ENCODE measurements at regions not wholly inside any gene's neighbourhood (a gene's known extent, or its start where the extent isn't known, plus 50 kb on each side); places are given as distances from the start of the nearest gene placed in this dataset.

DNA sequence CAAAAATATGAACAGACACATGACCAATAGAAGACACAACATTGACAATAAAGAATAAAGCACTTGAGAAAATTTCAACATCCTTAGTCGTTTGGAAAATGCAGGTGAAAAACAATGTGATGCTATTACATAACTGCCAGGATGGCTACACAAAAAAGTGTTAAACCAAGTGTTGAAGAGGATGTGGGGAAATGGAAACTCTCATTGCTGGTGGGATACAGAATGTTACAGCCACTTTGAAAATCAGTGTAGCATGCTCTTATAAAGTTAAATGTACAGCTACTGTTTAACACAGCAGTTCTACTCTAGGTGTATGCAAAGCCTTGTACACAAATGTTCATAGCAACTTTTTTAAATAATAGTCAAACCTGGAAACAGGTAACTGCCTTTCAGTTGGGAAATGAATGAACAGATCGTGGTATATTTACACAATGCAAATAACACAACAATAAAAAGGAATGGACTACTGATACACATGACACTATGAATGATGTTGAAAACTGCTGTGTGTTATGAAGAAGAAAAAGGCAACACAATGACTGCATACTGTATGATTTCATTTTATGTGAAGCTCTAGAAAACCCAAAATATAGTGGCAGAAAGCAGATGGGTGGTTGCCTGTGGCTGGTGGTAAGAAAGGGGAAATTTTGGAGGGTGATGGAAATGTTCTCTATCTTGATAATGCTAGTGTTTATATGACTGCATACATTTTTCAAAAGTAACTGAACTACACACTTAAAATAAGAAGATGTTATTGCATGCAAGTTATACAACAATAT, 102.2 kb upstream of the VIPR2 start:
- DNase-seq (no peak), ATAC-seq (no peak)
- H3K9me3 ChIP-seq = no peaks in the 10 kb centered on the region
- TF ChIP-seq POLR2A (IDR thresholded peaks at IDR 0.05) (no peak), CTCF (IDR thresholded peaks at IDR 0.05 in 4 of 5, conservative IDR thresholded peaks at IDR 0.05 in 1 of 5) (no peak)
- H3K27ac ChIP-seq = no peak overlapping the region
- no peaks in the 10 kb centered on the region for H3K4me1 ChIP-seq
- intact Hi-C loops (cut with DNase I; ENCODE audit: low total_unique reads) (no loop called here), in situ Hi-C loops (cut with MboI; ENCODE audit: low sequenced_read_pairs in 4 of 4) (no loop called here)
- no peak overlapping the region for H3K4me3 ChIP-seq
- no peaks in the 10 kb centered on the region for H3K36me3 ChIP-seq
- H3K27me3 ChIP-seq = no peaks in the 10 kb centered on the region

DNA sequence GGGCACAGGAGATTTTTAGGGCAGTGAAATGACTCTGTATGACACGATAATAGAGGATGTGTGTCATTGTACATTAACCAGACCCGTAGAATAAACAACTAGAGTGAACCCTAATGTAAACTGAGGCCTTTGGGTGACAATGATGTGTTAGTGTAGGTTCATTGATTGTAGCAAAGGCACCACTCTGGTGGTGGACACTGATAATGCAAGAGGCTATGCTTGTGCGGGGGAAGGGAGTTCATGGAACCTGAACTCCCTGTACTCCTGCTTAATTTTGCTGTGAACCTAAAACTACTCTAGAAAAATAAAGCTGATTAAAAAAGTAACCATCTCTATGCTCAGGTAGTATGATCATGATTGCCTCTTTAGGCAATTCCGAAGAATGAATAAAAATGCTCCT, 96.3 kb upstream of the VIPR2 start:
- no peaks in the 10 kb centered on the region for H3K36me3 ChIP-seq
- in situ Hi-C loops (cut with MboI; ENCODE audit: low sequenced_read_pairs in 4 of 4) = no loop called here

DNA sequence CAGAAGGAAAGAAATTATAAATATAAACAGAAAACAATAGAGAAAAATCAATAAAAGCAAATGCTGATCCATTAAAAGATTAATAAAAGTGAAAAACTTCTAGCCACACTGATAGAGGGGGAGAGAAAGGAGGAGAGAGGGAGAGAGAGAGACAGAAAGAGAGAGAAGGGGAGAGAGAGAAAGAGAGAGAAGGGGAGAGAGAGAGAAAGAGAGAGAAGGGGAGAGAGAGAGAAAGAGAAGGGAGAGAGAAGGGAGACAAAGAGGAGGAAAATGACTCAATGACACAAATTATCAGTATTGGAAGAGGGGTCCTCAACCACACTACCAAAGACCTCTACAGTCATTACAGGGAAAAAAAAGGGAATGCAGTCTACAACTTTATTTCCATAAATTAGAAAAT, 94.4 kb upstream of the VIPR2 start:
- no peak for ATAC-seq
- in situ Hi-C loops (cut with MboI; ENCODE audit: low sequenced_read_pairs in 4 of 4) = no loop called here
- Histone ChIP-seq H3K4me1 (no peaks in the 10 kb centered on the region), H3K27ac (no peak overlapping the region), H3K4me3 (no peak overlapping the region), H3K27me3 (no peaks in the 10 kb centered on the region), H3K9me3 (no peaks in the 10 kb centered on the region), H3K36me3 (no peaks in the 10 kb centered on the region)
- intact Hi-C loops (cut with DNase I; ENCODE audit: low total_unique reads) = no loop called here
- no peak for TF ChIP-seq CTCF (IDR thresholded peaks at IDR 0.05 in 4 of 5, conservative IDR thresholded peaks at IDR 0.05 in 1 of 5)
- TF ChIP-seq POLR2A (IDR thresholded peaks at IDR 0.05) = no peak
- no peak for DNase-seq

More for the DNA sequence above, 96.3 kb upstream of the VIPR2 start:
- Histone ChIP-seq H3K4me3 (no peak overlapping the region), H3K27me3 (no peaks in the 10 kb centered on the region), H3K4me1 (no peaks in the 10 kb centered on the region), H3K27ac (no peak overlapping the region), H3K9me3 (no peaks in the 10 kb centered on the region)
- DNase-seq = no peak
- intact Hi-C loops (cut with DNase I; ENCODE audit: low total_unique reads) = no loop called here
- no peak for ATAC-seq
- no peak for TF ChIP-seq CTCF (IDR thresholded peaks at IDR 0.05 in 4 of 5, conservative IDR thresholded peaks at IDR 0.05 in 1 of 5)
- TF ChIP-seq POLR2A (IDR thresholded peaks at IDR 0.05) = no peak

DNA sequence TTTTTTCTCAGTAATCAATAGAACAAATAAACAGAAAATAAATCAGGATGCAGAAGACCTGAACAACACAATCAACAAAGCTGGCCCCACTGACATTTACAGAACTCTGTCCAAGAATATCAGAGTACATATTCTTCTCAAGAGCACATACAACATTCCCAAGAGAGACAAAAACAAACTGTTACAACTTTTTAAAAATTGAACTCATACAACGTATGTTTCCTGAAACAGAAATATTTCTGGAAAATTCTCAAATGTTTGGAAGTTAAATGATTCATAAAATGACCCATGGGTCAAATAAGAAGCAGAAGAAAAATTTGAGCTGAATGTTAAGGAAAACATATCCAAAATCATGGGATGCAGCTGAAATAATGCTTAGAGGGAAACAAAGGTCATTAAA, 93.9 kb upstream of the VIPR2 start:
- no peaks in the 10 kb centered on the region for H3K27me3 ChIP-seq
- TF ChIP-seq CTCF (IDR thresholded peaks at IDR 0.05 in 4 of 5, conservative IDR thresholded peaks at IDR 0.05 in 1 of 5) (no peak), POLR2A (IDR thresholded peaks at IDR 0.05) (no peak)
- in situ Hi-C loops (cut with MboI; ENCODE audit: low sequenced_read_pairs in 4 of 4) = no loop called here
- no peak overlapping the region for H3K4me3 ChIP-seq
- no peak for ATAC-seq
- DNase-seq = no peak
- no peaks in the 10 kb centered on the region for H3K4me1 ChIP-seq
- H3K9me3 ChIP-seq = no peaks in the 10 kb centered on the region
- intact Hi-C loops (cut with DNase I; ENCODE audit: low total_unique reads) = no loop called here
- H3K27ac ChIP-seq = no peak overlapping the region
- no peaks in the 10 kb centered on the region for H3K36me3 ChIP-seq

Measured in gastrocnemius medialis (tissue), 4 donors.